Inflammatory macrophage treated with lipopolysaccharide for 1 hour (primary cell): ENCODE measurements at regions not wholly inside any gene's neighbourhood (a gene's known extent, or its start where the extent isn't known, plus 50 kb on each side); places are given as distances from the start of the nearest gene placed in this dataset.
"Not testable (repeated sequence)": the region's sequence is repeated elsewhere in the genome, so short reads cannot be mapped to it uniquely, and the experiment has no call there.

Experiments used
- DNase-seq, 2 donors: peaks; one replicate each; pipeline ENCODE4 v3.0.0-alpha.2; 2020 to 2022

- no peak for DNase-seq
Observed at GRCh38 chr20:1747953-1748577, 90.5 kb upstream of the SIRPG start.

DNA sequence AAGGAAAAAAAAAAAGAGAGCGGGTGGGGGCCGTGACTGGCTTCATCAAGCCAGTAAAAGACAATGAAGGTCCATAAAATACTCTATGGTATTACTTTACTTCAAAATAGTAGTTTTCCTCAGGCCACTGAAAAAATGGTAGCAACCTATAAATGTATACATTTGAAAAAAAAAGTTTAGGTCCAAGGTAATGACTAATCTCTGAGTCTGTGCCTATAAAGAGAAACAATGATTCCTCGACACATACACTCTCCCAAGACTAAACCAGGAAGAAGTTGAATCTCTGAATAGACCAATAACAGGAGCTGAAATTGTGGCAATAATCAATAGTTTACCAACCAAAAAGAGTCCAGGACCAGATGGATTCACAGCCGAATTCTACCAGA lies 84.5 kb upstream of the SIRPG start:
- DNase-seq = not testable (repeated sequence)

- peak; percentile 73 to 74 for DNase-seq
Observed at GRCh38 chr20:1741309-1742048, 83.9 kb upstream of the SIRPG start.

- DNase-seq = no peak
Observed at GRCh38 chr20:1737134-1737533, 79.6 kb upstream of the SIRPG start.

GRCh38 chr20:1735417-1736089 lies 78.0 kb upstream of the SIRPG start:
- no peak for DNase-seq

- DNase-seq = peak; percentile 30 to 47
Observed at GRCh38 chr20:1734269-1734858, 76.8 kb upstream of the SIRPG start.

- DNase-seq = not testable (repeated sequence)
Observed at GRCh38 chr20:1731828-1732375, 74.3 kb upstream of the SIRPG start.

GRCh38 chr20:1730981-1731711 lies 73.6 kb upstream of the SIRPG start:
- not testable (repeated sequence) for DNase-seq

DNA sequence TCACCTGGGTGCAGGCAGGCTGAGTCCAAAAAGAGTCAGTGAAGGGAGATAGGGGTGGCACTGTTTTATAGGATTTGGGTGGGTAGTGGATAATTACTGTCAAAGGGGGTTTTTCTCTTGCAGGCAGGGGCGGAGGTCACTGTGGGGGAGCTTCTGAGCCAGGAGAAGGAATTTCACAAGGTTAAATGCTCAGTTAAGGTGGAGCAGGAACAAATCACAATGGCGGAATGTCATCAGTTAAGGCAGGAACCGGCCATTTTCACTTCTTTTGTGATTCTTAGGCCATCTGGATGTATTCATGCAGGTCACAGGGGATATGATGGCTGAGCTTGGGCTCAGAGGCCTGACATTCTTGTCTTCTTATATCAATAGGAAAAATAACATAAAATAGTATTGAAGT lies 69.7 kb upstream of the SIRPG start:
- DNase-seq = not testable (repeated sequence)

GRCh38 chr20:1724901-1725300 lies 67.3 kb upstream of the SIRPG start:
- DNase-seq = no peak

DNA sequence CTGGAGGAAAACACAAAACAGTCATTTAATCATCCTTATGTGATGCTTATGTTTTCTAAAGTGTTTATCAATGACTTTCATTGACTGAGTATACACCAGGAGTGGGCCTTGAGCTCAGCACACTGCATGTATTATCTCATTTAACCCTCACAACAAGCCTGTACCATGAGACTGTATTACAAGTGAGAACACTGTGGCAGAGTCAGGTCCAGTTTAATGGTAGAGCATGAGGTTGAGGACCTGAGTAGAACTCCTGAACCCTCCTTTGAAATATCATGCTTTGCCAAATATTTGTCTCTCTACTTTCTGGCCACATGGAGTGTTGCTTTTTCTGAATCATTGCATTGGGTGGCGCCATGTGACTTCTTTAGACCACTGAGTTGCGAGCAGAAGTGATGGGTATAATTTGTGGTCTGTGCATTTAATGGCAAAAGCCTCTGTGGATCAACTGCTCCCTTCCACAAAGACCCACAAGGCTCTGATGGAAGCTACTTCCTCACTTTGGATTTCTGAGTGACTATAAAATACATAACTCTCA lies 65.0 kb upstream of the SIRPG start:
- DNase-seq = no peak

- DNase-seq = no peak
Observed at GRCh38 chr20:1721687-1722512, 64.3 kb upstream of the SIRPG start.

DNA sequence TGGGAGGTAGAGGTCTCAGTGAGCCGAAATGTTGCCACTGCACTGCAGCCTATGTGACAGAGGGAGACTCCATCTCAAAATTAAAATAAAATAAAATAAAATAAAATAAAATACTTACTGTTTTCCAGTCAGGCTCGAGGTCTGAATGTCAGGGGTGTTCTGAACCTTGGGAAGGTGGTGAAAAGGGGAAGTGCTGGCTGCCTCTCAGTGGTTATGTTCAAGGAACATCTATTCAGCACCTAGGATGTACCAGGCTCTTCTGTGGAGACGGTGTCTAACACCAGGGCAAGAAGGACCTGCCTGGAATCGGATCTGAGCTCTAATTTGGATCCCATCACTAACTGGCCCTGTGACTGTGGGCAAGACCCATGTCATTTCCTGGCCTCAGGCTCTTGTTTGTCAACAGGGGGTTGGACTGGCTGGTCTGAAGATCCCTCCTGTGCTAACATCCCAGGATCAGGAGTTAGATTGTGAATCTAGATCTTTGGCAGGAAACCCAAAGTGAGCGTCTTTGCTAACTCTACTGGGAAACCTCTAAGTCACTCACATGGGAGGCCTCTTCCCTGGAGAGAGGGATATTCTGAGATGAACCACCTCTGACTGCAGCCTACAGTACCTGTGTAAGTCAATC lies 63.4 kb upstream of the SIRPG start:
- no peak for DNase-seq

GRCh38 chr20:1720226-1720625 lies 62.6 kb upstream of the SIRPG start:
- DNase-seq = no peak

DNA sequence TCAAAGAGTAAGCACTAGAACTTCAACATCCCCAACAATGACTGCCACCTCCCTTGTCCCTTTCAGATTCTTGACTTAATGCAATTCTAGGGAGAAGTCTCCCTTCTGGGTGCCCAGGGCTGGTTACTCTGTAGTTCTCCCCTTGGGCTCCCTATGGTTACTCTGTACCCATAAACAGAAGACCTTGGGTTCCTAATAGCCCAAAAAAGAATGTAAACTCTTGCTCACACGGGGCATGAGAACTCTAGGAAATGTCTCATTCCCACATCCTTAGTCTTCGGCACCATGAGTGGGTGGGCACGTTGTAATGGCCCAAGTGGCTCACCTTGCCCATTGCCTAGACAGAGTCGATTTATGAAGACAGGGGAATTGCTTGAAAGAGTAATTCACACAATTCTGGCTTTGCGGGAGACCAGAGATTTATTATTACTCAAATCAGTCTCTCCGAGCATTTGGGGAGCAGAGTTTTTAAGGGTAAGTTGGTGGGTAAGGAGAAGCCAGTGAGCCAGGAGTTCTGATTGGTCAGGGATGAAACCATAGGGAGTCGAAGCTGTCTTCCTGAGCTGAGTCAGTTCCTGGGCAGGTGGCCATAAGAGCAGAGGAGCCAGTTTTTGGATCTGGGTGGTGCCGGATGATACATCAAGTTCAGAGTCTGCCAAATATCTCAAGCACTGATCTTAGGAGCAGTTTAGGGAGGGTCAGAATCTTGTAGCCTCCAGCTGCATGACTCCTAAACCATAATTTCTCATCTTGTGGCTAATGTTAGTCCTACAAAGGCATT lies 61.2 kb upstream of the SIRPG start:
- DNase-seq = no peak

DNA sequence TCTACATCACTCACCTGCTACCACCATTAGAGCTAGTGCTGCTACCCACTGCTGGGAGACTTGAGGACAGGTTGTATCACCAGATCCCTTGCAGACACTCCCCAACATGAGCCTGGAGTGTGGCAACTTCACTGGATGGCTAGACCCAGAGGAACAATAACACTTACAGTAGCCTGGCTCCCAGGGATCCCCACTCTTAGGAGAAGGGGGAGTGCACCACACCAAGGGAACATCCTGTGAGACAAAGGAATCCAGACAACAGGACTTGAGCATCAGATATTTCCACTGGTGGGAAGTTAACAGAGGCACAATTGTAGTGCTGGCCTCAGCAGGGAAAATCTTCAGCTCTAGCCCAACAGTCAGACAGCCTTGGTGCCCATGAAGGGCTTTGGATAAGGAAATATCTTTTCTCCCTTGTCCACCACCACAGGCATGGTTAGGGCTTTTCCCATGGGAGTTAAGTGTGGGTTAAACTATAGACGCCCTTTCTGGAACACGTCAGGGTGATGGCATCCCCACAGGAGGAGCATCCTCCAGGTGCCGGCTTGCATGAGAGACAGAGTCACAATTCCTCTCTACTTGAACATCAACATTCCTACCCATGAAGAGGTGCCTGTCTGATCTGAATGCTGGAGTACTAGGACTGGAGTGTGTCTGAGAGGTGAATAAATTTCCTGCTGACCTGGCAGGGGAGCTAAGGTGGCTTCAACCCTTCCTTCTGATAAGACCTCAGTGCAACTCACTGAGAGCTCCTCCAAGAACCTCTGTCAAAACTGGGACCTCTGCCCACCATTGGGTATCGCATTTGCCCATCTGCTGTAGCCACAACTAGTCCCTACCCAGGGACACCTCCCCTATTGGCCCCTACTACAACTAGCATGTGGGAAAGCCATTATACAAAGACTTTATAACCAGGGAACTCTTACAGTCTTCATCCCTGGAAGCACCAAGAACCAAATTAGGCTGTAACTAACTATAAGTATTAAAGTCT lies 55.4 kb upstream of the SIRPG start:
- DNase-seq = no peak

- no peak for DNase-seq
Observed at GRCh38 chr20:1711826-1712601, 54.4 kb upstream of the SIRPG start.

DNA sequence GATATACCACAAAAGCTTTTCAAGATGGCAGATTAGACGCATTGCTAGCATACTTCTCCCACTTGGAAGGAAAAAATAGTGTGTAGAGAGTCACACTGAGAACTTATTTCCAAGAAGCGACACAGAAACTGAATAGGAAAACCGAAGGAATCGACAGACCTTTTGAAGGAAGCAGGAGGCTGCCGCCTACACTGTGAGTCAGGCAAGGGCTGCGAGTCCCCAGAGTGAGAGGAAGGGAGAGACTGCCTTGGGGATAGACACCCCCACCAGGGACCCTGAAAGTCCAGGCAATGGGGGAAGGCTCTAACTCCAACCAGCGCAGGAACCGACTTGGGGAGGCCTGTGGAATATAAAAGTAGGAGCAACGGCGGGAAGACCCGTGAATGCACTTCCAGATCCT lies 53.7 kb upstream of the SIRPG start:
- DNase-seq = no peak
